Stimulated activated CD4-positive, alpha-beta T cell treated with anti-CD3 and anti-CD28 coated beads, TNF-alpha, amount 100 ng/mL, for 1 hour (primary cell): ENCODE measurements at regions not wholly inside any gene's neighbourhood (a gene's known extent, or its start where the extent isn't known, plus 50 kb on each side); places are given as distances from the start of the nearest gene placed in this dataset.
"Not testable (repeated sequence)": the region's sequence is repeated elsewhere in the genome, so short reads cannot be mapped to it uniquely, and the experiment has no call there.

Source experiments
- DNase-seq, 3 donors: peaks; one replicate each; pipeline ENCODE4 v3.0.0-alpha.2; 2020; ENCODE audit warnings: low read depth in 3 of 3, low spot score in 1 of 3

DNA sequence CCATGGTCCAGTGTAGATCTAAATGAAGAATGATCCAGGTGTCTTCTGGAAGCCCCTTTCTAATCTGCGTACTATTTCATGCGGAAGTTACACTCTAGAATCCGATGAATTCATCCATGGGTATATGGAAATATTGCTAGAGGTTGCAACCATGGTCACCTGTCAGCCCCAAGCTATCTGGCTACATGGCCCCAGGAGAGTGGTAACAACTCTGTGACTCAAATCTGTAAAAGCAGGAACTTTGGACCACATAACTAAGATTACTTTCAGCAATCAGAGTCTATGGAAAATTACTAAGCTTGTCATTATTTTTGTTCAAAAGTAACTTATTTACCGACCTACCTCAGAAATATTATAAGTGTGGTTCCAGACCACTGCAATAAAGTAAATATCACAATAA, 150.6 kb upstream of the MED14 start:
- DNase-seq = no peak

DNA sequence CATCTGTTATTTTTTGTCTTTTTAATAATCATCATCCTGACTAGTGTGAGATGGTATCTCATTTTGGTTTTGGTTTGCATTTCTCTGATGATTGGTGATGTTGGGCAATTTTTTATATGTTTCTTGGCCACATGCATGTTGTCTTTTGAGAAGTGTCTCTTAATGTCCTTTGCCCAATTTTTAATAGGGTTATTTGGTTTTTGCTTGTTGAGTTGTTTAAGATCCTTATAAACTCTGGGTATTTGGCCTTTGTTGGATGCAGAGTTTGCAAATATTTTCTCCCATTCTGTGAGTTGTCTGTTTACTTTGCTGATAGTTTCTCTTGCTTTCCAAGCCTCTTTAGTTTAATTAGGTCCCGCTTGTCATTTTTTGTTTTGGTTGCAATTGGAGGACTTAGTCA, 152.1 kb upstream of the MED14 start:
- DNase-seq = no peak

DNA sequence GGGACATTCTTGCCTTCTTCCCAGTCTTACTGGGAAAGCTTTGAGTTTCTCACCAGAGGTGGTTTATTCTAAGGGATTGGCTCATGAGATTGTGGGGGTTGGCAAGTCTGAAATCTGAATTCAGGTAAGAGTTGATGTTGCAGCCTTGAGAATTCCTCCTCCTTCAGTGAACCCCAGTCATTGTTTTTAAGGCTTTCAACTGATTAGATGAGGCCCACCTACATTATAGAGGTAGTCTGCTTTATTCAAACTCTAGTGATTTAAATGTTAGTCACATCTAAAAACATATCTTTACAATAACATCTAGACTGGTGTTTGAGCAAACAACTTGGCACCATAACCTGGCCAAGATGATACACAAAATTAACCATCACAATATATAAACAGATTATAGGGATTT, 156.5 kb upstream of the MED14 start:
- no peak for DNase-seq

DNA sequence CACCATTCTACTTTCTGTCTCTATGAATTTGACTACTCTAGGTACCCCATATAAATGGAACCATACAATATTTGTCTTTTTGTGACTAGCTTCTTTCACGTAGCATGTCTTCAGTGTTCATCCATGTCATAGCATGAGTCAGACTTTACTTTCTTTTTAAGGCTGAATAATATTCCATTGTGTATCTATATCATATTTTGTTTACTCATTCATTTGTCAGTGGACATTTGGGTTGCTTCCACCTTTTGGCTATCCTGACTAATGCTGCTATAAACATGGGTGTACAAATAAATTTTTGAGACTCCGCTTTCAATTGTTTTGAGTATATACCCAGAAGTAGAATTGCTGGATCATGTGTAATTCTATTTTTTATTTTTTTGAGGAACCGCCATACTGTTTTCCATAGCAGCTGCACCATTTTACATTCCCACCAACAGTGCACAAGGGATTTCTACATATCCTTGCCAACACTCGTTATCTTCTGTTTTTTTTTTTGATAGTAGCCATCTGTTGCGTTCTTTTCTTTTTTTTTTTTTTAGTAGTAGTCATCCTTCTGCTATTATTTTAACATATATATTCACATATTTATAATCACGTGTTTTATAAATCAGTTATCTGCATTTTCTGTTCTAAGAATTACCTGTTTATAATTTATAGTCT, 158.0 kb upstream of the MED14 start:
- DNase-seq = no peak

DNA sequence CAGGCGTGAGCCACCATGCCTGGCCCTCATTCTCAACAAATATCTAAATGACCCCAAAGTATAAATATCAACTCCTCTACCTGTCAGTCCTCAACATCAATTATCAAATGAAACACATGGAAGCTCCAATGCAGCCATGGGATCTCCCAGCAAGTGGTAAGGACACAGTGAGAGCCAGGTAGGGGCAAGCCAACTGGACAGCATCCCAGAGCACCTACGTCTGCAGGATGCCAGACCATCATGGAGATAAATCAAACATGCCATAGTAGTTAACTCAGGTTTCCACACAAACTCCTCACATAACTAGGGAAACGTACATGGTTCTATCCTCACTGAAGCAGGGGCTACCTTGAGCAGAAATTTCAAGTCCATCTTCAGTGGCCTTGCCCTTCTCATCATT, 159.9 kb upstream of the MED14 start:
- DNase-seq = no peak

DNA sequence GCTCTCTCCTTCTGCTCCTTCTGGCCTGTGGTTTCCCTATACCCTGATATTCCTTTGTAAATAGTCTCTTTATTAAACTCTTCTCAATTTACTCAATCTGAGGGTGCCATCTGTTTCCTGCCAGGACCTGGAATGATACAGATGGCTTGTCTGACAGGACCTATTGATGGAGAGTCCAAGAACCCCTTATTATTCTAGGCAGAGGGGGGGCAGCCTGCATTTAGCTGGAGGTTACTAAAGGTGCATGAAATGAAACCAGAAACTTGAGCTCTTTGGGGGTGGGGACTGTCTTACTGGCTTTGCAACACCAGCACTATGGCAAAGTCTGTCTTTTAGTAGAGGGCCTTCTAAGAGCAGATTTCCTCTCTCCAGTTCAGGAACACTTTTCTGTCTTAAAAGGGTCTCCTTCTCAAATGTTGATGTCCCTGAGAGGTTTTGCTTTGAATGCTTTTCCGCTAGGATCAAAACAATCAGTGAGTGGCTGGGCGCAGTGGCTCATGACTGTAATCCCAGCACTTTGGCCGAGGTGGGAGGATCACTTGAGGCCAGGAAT, 162.5 kb upstream of the MED14 start:
- no peak for DNase-seq

DNA sequence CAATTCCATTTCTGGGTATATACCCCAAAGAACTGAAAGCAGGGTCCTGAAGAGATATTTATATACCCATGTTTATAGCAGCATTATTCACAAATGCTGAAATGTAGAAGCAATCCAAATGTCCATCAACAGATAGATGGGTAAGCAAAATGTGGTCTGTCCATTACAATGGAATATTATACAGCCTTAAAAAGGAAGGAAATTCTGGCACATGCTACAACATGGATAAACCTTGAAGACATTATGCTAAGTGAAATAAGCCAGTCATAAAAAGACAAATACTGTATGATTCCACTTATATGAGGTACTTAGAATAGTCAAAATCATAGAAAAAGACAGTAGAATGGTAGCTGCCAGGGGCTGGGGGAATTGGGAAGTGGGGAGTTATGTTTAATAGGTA, 169.4 kb upstream of the MED14 start:
- DNase-seq = not testable (repeated sequence)

DNA sequence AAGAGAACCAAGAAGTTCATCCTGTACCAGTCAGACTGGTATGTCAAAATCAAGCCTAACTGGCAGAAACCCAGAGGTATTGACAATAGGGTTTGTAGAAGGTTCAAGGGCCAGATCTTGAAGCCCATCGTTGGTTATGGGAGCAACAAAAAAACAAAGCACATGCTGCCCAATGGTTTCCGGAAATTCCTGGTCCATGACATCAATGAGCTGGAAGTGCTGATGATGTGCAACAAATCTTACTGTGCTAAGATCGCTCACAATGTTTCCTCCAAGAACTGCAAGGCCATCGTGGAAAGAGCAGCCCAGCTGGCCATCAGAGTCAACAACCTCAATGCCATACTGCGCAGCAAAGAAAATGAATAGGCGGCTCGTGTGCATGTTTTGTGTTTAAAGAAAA, 172.7 kb upstream of the MED14 start:
- no peak for DNase-seq

DNA sequence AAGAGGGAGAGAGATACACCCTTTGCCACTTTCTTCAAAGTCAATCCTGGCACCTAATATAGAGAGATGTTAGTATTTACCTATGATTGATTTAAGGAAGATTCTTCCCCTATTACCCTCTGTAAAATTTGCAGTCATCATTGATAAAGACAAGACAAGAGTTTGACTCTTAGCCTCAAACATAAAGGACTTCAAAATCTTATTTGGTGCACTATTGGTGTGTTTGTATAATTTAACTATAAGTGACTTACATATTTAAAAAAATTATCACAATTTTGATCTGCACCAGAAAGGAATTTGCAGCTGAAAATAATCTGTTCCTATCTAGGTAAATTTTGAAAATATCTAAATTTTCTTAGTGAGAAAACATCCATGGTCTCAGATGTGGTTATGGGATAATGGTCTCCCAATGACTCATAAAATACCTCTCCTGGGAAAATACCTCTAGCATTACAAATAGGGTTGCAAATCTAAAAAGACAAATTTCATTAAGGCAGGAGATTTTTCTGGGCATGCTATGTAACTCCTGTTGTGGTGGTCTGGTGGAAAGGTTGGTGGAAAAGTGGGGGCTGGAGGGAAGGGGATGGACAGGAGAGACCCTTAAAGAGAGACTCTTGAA, 173.6 kb upstream of the MED14 start:
- no peak for DNase-seq

DNA sequence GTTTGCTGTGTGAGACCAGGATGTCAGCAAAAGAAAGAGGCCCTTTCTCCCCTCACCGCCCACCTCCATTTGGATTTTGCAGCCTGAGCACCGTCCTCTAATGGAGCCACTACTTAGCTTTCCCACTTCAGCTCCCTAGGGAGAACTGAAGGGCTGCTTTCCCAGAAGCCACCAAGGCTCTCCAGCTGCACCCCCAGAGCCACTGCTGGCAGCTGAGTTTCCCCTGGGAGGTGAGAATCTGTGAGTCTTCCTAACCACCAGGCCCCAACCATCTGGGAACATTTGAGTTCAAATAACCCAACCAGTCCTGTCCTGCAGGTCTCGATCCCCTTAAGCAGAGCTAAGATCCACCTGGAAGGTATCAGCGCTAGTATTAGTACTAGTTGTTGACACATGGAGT, 173.1 kb upstream of the USP9X start:
- no peak for DNase-seq

DNA sequence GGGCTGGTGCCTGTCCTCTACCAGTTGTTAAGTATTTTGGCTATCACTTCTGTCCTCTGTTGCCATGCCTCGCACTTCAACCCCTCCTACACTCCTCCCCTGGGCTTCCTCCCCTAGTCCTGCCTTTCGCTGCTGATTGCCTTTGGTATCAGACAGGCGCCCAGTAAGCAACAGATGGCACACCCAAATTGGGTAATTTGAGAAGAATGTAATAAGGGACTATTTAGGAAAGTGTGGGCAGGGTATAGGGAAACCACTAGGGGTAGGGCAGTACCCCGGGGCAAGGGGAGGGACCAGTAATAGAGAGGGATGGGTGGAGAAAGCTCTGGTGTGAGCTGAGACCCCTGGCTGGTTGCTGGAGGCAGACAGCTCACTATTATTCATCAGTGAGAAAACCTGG, 172.7 kb upstream of the USP9X start:
- DNase-seq = no peak

DNA sequence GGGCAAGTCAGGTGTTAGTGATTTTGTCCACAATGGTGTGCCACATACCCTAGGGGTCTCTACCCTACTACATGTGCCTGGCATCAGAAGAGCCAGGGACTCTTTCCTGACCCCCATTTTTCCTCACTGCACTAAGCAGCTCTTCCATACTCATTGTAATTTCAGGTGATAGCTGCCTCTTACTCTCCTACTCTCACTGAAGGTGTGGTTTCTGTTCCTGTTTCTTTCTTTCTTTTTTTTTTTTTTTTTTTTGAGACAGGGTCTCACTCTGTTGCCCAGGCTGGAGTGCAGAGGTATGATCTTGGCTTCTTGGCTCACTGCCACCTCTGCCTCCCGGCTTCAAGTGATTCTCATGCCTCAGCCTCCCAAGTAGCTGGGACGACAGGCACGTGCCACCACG, 164.9 kb upstream of the USP9X start:
- DNase-seq = no peak

DNA sequence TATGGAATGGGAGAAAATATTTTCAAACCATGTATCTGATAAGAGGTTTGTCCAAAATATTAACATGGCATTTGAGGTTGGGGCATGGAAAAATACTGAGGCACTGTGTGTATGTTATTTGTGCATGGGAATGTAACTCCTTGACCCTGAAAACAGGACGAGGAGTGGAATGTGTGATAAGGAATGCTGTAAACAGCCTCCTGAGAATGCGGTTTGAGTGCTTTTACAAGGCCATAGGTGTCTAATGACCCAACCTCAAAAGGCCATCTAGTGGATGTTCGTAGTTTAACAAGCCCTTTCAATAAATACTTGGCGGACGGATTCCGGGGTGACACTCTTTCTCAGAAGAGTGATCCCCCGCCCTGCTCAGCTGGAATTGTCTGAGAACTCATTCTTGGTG, 162.9 kb upstream of the USP9X start:
- no peak for DNase-seq

DNA sequence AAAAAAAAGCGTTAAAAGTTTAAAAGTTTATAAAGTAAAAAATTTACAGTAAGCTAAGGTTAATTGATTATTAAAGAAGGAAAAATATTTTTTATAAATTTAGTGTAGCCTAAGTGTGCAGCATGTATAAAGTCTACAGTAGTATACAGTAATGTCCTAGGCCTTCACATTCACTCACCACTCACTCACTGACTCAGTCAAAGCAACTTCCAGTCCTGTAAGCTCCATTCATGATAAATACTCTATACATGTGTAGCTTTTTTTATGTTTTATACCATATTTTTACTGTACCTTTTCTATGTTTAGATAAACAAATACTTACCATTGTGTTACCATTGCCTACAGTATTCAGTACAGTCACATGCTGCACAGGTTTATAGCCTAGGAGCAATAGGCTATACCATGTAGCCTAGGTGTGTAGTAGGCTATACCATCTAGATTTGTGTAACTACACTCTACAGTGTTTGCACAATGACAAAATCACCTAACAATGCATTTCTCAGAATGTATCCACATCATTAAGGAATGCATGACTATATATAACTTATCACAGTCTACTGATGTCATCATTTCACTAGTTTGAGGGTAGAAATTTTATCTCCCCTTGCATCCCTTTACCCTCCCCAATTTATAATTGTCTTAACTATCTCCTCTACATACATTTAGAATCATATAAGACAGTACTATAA, 158.4 kb upstream of the USP9X start:
- DNase-seq = not testable (repeated sequence)

DNA sequence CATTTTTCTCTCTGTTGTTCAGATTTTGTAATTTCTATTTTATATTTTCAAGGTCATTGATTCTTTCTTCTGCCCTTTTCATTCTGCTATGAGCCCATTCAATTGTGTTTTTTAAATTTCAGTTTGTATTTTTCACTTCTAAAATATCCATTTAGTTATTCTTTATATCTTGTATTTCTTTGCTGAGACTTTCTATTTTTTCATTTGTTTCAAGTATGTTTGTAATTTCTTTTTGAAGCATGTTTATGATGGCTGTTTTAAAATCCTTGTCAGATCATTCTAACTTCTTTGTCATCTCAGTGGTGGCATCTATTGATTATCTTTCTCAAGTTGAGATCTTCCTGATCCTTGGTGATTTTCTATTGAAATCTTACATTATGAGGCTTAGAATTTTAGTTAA, 157.2 kb upstream of the USP9X start:
- DNase-seq = no peak

DNA sequence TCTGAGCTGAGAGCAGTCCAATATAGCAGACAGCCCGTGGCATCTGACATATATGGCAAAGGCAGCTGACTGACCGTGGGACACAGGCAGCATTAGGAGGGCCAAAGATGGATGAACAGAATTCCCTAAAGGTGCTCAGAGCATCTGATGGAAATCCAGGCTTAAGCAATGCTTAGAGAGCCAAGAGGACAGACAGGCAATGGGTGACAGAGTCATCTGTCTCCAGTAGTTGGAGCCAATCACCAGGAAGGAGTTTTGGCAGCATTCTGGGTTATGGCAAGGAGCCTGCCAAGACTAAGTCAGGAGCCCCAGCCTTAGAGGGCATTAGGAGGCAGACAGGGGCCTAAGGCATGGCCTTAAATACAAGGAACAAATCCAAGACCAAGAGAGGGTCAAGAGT, 153.3 kb upstream of the USP9X start:
- no peak for DNase-seq

DNA sequence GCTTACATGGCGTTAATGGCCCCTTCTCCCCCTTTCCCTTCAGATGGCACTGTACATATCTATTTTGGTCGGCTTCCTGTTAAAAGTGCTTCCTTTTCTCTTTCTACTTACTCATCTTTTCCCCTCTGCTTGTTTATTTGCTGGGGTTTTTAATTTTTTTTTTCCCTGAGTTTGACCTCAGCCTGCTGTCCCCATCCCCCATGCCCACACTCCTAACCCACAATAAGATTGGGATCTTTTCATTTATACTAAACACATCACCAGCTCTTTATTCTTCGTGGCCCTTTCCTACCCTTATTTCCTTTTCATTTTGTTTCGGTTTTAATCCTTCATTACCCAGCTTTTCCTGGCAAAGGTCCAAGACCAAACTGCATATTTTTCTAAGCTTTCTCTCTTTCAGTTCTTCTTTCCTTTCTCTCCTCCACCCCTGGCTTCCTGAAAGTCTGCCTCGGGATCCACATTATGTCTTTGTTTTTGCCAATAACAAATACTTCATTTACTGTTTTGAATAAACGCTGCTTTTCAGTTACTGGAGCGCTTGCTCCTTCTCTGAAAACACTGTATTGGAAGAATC, 152.0 kb upstream of the USP9X start:
- DNase-seq = no peak

DNA sequence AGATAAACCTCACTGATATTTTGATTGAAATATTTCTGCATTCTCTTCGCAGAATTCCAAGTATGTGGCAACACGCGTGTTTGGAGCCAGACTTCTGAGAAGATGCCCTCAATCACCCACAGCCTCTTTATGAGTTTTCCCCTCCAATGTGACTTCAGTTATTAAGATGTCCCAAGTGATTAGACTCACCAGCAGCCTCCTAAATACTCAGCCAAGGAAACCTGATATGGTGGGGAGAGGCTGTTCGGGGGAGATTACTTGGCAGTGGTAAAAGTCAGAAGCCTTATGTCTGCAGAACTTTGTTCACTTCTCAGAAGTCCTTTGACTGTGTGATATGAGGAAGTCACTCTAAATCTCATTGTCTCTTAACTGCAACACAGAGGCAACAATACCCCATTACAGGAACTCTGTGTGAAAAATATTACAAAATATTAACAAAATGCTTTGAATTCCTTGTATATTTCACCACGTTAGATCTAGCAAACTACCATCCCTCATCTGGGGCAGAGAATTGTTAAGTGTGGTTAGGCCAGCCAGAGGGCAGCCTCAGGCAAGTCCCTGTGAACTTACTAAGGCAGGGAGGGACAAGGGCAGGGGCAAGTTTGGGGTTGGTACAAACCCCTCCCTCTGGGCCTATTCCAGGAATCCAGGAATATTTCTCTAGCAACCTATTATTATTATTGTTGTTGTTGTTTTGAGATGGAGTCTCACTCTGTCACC, 151.4 kb upstream of the USP9X start:
- no peak for DNase-seq

DNA sequence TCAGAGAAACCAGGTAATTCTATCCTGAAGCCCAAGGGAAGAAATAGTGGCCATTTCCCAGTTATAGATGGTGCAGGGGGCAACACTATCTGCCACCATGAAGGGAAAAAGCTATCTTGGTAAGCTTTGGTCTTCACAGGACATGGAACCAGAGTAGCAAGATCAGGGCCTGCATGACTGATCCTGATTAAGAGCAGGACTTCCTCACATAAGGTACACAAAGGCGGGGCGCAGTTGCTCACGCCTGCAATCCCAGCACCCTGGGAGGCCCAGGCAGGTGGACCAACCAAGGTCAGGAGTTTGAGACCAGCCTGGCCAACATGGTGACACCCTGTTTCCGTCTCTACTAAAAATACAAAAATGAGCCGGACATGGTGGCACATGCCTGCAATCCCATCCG, 148.4 kb upstream of the USP9X start:
- no peak for DNase-seq

DNA sequence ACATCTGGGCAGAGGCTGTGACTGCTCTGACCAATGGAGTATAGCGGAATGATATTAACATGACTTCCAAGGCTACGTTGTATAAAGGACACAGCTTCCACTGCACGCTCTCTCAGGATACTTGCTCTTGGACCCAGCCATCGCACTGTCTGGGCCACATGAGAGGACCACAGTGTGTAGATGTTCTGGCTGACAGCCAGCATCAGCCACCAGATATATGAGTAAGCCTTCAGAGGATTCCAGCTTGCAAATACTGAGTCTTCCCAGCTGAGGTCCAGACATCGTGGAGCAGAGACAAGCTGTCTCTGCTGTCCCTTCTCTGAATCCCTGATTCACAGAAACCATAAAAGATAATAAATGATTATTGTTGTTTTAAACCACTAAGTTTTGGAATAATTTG, 146.8 kb upstream of the USP9X start:
- DNase-seq = no peak

DNA sequence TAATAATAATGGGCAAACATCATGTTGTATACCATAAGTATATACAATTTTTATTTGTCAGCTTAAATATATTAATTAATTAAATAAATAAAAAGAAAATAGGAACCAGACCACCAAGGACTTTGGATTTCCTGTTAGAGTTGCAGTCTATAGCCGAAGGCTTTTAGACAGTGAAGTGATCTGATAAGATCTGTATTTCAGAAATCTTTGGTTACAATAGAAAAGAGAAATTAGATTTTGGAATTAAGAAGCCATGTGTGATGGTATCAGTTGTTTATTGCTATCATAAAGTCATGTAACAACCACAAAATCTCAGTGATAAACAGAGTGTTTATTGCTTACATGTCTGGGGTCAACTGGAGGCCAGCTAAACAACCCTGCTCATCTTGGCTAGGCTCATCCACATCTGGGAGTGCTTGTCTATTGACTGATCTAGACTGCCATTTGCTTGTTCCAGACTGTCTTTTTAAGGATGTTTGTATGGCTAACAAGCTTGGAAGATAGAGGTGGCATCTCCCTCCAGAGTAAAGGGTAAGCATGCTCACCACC, 142.1 kb upstream of the USP9X start:
- no peak for DNase-seq
